Mesothelial cell of epicardium (in vitro differentiated cells): ENCODE measurements at regions not wholly inside any gene's neighbourhood (a gene's known extent, or its start where the extent isn't known, plus 50 kb on each side); places are given as distances from the start of the nearest gene placed in this dataset.

Source experiments
- DNase-seq, 2 experiments: peaks; one replicate each; pipeline ENCODE4 v3.0.0; 2021; ENCODE audit warnings: low spot score in 2 of 2; ENCODE audit not compliant: unreplicated experiment in 2 of 2
- H3K27ac Mint-ChIP-seq: 2 replicates; pipeline ENCODE4 v1.8.0; 2021; ENCODE audit warnings: mixed read lengths
- H3K27me3 Mint-ChIP-seq: 2 replicates; pipeline ENCODE4 v1.8.0; 2021; ENCODE audit warnings: low read depth, mixed read lengths
- H3K36me3 Mint-ChIP-seq: 2 replicates; pipeline ENCODE4 v1.8.0; 2021; ENCODE audit warnings: mixed read lengths
- H3K4me1 Mint-ChIP-seq: 2 replicates; pipeline ENCODE4 v1.8.0; 2021; ENCODE audit warnings: mixed read lengths
- H3K4me3 Mint-ChIP-seq: 2 replicates; pipeline ENCODE4 v1.8.0; 2021; ENCODE audit warnings: mild to moderate bottlenecking, moderate library complexity, mixed read lengths
- H3K9me3 Mint-ChIP-seq: 2 replicates; pipeline ENCODE4 v1.8.0; 2021; ENCODE audit warnings: mixed read lengths
- TF ChIP-seq, protein P1 (sequence below): fragments of 200-600 bp; sonication (generic); IDR thresholded peaks from one replicate; pipeline ENCODE4 v1.5.0; 2021; ENCODE audit warnings: antibody characterized with exemption; ENCODE audit not compliant: unreplicated experiment

DNA sequence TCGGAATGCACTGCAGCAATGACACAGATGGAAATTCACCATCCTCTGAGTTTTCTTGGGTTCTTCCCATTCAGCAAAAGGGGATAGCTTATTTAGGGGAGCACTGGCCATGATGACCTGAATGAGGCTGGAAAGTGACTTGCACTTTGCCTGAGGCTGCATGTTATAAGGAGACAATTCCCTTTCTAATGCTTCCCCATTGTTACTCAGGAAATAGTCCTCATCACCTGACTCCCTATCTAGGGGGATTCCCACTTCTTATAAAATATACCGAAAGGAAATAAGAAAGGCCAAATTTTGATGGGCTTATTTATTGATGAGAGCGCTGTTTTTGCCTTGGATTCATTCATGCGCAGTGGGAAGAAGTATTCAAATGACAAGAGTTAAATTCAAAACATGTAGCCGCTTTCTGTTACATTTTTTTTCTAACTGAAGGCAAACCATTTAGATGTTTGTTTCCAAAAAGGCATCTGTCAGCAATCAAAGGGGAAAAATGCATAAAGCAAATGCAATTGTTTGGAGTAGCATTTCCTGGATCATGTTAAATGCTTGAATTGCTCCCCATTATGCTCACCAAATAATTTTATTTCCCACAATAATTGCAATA, 220.3 kb upstream of the NFIA start:
- Mint-ChIP-seq H3K36me3 (no peaks in the 10 kb centered on the region), H3K27ac (no peak overlapping the region), H3K4me1 (peaks cover 11% of the 10 kb centered on the region), H3K27me3 (peaks cover 2% of the 10 kb centered on the region), H3K9me3 (no peaks in the 10 kb centered on the region), H3K4me3 (no peak overlapping the region)
- TF ChIP-seq, protein P1, sequence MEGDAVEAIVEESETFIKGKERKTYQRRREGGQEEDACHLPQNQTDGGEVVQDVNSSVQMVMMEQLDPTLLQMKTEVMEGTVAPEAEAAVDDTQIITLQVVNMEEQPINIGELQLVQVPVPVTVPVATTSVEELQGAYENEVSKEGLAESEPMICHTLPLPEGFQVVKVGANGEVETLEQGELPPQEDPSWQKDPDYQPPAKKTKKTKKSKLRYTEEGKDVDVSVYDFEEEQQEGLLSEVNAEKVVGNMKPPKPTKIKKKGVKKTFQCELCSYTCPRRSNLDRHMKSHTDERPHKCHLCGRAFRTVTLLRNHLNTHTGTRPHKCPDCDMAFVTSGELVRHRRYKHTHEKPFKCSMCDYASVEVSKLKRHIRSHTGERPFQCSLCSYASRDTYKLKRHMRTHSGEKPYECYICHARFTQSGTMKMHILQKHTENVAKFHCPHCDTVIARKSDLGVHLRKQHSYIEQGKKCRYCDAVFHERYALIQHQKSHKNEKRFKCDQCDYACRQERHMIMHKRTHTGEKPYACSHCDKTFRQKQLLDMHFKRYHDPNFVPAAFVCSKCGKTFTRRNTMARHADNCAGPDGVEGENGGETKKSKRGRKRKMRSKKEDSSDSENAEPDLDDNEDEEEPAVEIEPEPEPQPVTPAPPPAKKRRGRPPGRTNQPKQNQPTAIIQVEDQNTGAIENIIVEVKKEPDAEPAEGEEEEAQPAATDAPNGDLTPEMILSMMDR: no peak
- no peak for DNase-seq

DNA sequence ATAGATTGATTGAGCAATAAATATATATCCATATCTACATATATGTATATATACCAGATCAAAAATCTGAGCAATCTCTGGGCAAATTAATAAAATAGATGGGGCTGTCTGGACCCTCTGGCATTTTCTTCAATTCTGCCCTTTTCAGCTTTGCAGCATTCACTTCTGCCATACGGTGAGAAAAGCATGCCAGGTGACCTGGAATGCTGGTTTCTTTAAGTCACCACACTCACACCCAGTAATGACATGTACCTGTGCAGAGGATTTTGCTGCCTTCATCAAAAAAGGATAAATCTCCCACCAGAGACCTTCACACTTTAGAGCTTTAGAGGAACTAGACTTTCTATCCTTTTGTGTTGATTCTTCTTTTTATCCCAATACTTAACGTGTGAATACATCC, 223.2 kb upstream of the NFIA start:
- H3K36me3 Mint-ChIP-seq: no peaks in the 10 kb centered on the region
- peaks cover 10% of the 10 kb centered on the region for H3K4me1 Mint-ChIP-seq
- TF ChIP-seq, protein P1: no peak
- no peaks in the 10 kb centered on the region for H3K9me3 Mint-ChIP-seq
- H3K27ac Mint-ChIP-seq: no peak overlapping the region
- no peak for DNase-seq
- H3K4me3 Mint-ChIP-seq: no peak overlapping the region
- H3K27me3 Mint-ChIP-seq: no peaks in the 10 kb centered on the region

DNA sequence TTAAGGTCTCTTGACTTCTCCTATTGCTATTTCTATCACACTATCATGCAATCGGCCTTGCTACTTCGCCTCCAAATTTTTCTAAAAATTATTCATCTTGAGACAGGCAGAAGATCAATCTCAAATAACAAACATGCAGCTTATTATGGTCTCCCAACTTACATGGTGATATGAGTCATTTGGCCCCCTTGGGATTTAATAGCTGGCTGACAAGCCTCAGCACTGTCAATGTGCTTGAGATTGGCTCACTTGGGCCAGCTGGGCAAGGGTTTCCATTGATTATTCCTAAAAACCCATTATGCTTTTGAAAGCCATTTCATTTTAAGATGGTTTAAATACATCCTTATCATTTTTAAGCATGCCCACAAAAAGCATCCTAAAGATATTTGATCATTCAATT, 224.5 kb upstream of the NFIA start:
- no peak overlapping the region for H3K27ac Mint-ChIP-seq
- H3K4me3 Mint-ChIP-seq: no peak overlapping the region
- no peak for DNase-seq
- TF ChIP-seq, protein P1: no peak
- no peaks in the 10 kb centered on the region for H3K9me3 Mint-ChIP-seq
- H3K4me1 Mint-ChIP-seq: peaks cover 10% of the 10 kb centered on the region
- no peaks in the 10 kb centered on the region for H3K36me3 Mint-ChIP-seq
- H3K27me3 Mint-ChIP-seq: no peaks in the 10 kb centered on the region

DNA sequence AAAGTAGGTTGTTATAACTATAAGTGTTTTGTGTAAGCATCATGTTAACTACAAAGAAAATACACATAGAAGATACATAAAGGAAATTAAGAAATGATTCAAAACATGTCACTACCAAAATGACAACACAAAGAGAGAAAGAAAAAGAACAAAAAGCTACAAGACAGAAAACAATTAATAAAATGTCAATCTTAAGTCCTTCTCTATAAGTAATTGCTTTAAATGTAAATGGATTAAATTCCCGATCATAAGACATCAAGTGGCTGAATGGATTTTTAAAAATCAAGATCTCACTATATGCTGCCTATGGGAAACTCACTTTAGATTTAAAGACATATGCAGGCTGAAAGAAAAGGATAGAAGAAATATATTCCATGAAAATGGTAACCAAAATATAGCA, 232.3 kb upstream of the NFIA start:
- TF ChIP-seq, protein P1: no peak
- Mint-ChIP-seq H3K36me3 (peaks cover 24% of the 10 kb centered on the region), H3K9me3 (peaks cover 34% of the 10 kb centered on the region), H3K4me3 (no peak overlapping the region), H3K27ac (no peak overlapping the region), H3K27me3 (no peaks in the 10 kb centered on the region), H3K4me1 (peaks cover 14% of the 10 kb centered on the region)
- no peak for DNase-seq

DNA sequence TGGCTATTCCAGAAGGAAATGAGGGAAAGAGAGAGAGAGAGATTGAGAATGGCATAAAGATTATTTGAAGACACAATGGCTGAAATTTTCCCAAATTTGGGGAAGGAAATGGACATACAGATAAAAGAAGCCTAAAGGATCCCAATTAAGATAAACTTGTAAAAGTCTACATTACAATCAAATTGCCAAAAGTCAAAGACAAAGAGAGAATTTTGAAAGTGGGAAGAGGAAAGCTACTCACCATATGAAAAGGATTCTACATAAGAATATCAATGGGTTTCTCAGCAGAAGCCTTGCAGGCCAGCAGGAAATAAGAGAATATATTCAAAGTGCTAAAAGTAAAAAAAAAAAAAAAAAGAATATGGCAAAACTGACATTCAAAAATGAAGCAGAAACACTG, 233.0 kb upstream of the NFIA start:
- peaks cover 14% of the 10 kb centered on the region for H3K4me1 Mint-ChIP-seq
- H3K36me3 Mint-ChIP-seq: peaks cover 27% of the 10 kb centered on the region
- TF ChIP-seq, protein P1: no peak
- DNase-seq: no peak
- no peak overlapping the region for H3K27ac Mint-ChIP-seq
- no peak overlapping the region for H3K4me3 Mint-ChIP-seq
- peaks cover 41% of the 10 kb centered on the region for H3K9me3 Mint-ChIP-seq
- no peaks in the 10 kb centered on the region for H3K27me3 Mint-ChIP-seq
